ENCODE measurements at regions not wholly inside any gene's neighbourhood (a gene's known extent, or its start where the extent isn't known, plus 50 kb on each side); places are given as distances from the start of the nearest gene placed in this dataset.

DNA sequence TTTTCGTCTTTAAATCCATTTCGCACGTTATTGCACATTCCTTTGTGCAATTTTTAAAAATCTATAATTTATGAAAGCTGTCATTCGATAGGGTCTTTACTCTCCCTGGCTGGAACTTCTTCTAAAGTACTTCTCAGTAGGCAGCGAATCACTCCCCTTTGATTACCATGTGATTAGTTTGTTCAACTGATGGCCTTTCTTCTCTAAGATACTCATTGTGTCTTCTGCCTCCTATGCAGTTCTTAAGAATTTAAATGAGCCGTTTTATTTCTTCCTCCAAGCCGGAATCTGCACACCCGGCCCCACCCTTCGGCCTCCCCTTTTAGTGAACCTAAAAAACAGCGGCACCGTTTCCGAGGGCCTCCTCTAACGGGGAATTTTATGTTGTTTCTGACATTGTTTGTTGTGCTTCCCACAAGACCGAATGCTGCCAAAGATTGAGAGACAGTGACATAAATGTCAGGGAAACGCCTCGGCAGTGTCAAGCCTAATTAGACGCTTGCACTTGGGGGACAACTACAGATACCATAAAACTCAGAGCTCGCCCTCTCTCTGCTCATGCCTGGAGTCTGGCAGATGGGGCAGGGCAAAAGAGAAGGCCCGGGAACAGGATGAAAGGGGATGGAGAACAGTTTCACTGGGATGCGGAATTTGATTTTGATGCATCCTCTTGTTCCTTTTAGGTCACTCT lies 255.3 kb downstream of the BCL11A start:
- no peaks in the 10 kb centered on the region for H3K36me3 ChIP-seq
- H3K4me3 ChIP-seq (ENCODE audit: low read depth, low read length) = no peak overlapping the region
- no peaks in the 10 kb centered on the region for H3K27me3 ChIP-seq (ENCODE audit: insufficient read depth, low read depth, severe bottlenecking)

DNA sequence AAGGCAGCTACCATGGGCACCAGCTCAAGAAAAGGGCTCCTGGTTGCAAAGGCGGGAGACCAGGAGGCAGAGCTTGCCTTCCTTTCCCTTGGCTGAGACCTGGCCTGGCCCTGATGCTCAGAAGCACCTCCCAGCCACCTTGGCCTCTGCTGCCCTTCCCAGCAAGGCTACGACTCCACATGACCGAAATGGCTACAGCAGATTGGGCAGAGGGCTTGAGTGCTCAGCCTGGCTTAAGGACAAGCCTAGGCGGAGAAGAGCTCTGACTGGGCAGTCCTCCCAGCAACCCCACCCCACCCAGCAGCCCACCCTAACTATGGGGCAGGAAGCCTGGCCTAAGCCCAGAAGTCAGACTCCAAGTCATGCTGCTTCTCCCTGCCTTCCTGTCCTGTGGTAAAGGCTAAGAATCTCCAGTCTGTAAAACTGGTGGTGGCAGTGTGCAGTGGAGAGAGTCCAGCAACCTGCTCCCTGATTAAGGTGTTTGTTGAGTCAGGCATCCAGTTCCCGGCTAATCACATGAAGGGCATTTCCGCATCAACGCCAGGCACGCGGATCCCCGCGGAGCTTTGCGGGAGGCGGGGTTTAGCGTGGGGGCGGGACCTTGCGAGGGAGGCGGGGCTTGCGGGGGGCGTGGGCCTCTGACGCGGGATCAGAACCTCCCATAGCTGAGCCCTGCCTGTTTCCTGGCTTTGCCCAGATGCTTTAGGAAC lies 256.0 kb downstream of the BCL11A start:
- H3K36me3 ChIP-seq = no peaks in the 10 kb centered on the region
- no peak for DNase-seq
- peaks cover 3% of the 10 kb centered on the region for H3K9me3 ChIP-seq (ENCODE audit: severe bottlenecking)
- TF ChIP-seq, protein P1, sequence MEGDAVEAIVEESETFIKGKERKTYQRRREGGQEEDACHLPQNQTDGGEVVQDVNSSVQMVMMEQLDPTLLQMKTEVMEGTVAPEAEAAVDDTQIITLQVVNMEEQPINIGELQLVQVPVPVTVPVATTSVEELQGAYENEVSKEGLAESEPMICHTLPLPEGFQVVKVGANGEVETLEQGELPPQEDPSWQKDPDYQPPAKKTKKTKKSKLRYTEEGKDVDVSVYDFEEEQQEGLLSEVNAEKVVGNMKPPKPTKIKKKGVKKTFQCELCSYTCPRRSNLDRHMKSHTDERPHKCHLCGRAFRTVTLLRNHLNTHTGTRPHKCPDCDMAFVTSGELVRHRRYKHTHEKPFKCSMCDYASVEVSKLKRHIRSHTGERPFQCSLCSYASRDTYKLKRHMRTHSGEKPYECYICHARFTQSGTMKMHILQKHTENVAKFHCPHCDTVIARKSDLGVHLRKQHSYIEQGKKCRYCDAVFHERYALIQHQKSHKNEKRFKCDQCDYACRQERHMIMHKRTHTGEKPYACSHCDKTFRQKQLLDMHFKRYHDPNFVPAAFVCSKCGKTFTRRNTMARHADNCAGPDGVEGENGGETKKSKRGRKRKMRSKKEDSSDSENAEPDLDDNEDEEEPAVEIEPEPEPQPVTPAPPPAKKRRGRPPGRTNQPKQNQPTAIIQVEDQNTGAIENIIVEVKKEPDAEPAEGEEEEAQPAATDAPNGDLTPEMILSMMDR (IDR thresholded peaks at IDR 0.05; ENCODE audit: low read depth, low read length) = no peak
- no peak overlapping the region for H3K4me3 ChIP-seq (ENCODE audit: low read depth, low read length)
- no peak overlapping the region for H3K27ac ChIP-seq
- no peaks in the 10 kb centered on the region for H3K27me3 ChIP-seq (ENCODE audit: insufficient read depth, low read depth, severe bottlenecking)

More for the DNA sequence above, 255.3 kb downstream of the BCL11A start:
- TF ChIP-seq, protein P1 (IDR thresholded peaks at IDR 0.05; ENCODE audit: low read depth, low read length) = no peak
- no peak for DNase-seq
- no peak overlapping the region for H3K27ac ChIP-seq
- peaks cover 3% of the 10 kb centered on the region for H3K9me3 ChIP-seq (ENCODE audit: severe bottlenecking)

DNA sequence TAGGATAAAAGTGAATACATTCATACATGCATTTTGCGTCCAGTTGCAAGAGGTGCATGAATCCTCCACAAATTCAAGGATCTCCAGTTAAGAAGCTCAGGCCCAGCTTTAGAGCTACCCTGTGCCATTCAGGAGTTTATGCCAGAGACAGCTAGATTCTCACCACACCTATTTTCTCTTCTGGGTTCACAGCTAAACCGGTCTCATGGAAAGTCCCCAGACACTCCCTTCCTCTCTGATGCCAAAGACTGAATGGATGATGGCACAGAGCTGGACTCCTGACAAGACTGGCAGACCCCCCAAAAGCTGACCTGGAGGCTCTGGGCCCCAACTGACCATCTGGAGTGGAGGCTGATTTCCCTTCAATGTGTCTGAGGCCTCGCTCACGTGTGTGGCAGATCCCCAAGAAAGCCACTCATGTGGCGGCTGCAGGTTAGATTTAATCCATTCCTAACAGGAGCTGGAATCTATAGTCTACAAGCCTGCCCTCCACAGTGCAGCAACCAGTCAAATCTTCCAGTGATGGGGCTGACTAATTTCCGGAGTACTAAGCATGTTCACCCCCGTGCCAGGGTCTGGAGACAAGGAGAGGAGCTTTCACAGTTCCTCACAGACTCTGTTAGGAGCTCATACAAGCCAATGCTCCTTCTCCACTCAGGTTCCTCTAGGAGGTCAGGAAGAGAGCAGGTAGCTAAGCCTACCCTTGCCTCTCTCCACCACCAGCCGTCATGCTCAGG lies 257.1 kb downstream of the BCL11A start:
- H3K4me3 ChIP-seq (ENCODE audit: low read depth, low read length) = no peak overlapping the region
- TF ChIP-seq, protein P1 (IDR thresholded peaks at IDR 0.05; ENCODE audit: low read depth, low read length) = no peak
- H3K27ac ChIP-seq = no peak overlapping the region
- no peaks in the 10 kb centered on the region for H3K27me3 ChIP-seq (ENCODE audit: insufficient read depth, low read depth, severe bottlenecking)
- no peak for DNase-seq
- peaks cover 3% of the 10 kb centered on the region for H3K9me3 ChIP-seq (ENCODE audit: severe bottlenecking)
- no peaks in the 10 kb centered on the region for H3K36me3 ChIP-seq

DNA sequence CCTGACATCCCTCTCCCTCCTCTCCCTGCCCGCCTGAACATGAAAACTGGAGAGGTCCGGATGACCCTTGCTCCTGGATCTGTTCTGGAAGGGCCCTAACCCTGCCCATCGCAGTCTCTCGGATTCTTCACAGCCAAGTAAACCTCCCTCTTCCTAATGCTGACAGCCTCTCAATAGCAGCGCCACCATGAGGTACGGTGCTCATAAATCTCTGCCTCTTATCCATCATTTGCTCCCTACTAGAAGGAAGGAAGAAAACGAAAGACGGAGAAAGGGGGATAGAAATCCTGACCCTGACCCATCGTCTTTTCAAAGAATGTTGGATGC lies 257.9 kb downstream of the BCL11A start:
- peak overlapping the region; percentile 69 for H3K27ac ChIP-seq
- H3K9me3 ChIP-seq (ENCODE audit: severe bottlenecking) = peaks cover 3% of the 10 kb centered on the region
- DNase-seq = peak; percentile 39
- no peak overlapping the region for H3K4me3 ChIP-seq (ENCODE audit: low read depth, low read length)
- no peaks in the 10 kb centered on the region for H3K27me3 ChIP-seq (ENCODE audit: insufficient read depth, low read depth, severe bottlenecking)
- TF ChIP-seq, protein P1 (IDR thresholded peaks at IDR 0.05; ENCODE audit: low read depth, low read length) = peak; percentile 27; the same call in 1 of the 2 replicates
- H3K36me3 ChIP-seq = no peaks in the 10 kb centered on the region

DNA sequence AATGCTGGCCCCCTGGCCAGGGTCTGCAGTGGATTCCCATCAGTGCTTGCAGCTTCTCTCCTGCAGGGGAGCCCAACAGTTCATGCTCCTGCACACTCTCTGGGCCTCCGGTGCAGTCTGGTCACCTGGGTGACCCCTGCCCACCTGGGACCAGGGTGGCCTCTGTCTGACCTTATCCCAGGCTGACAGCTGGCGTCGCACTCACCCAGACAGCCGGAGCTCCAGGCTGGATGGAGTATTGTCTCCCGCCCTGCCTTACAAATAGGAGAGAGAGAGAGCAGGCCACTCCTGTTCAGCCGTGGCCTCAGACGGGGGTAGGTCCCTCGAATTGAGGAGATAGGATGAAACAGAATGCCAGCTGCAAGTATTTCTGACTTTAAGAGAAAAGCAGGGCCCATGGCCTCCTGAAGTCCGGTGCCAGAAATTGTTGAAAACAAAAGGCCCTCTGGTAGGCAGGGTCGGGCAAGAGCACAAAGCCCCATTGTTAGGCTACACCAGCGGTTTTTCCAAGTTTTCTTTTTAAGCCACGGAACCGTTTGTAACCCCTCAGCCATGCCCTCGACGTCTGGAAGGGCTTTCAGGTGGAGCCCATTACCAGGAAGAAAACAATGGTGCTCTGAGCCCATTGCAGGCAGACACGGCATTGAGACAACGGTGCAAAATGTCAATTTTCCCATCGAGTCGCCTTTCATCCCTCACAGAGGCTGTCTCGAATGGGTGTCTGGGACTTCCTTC lies 258.4 kb downstream of the BCL11A start:
- TF ChIP-seq, protein P1 (IDR thresholded peaks at IDR 0.05; ENCODE audit: low read depth, low read length) = peak; percentile 84
- no peaks in the 10 kb centered on the region for H3K27me3 ChIP-seq (ENCODE audit: insufficient read depth, low read depth, severe bottlenecking)
- DNase-seq = peak; percentile 90
- no peak overlapping the region for H3K4me3 ChIP-seq (ENCODE audit: low read depth, low read length)
- no peaks in the 10 kb centered on the region for H3K36me3 ChIP-seq
- peak overlapping the region; percentile 69 for H3K27ac ChIP-seq
- peaks cover 3% of the 10 kb centered on the region for H3K9me3 ChIP-seq (ENCODE audit: severe bottlenecking)

All from WERI-Rb-1 (cell line).